GM12891 (cell line): ENCODE measurements at regions not wholly inside any gene's neighbourhood (a gene's known extent, or its start where the extent isn't known, plus 50 kb on each side); places are given as distances from the start of the nearest gene placed in this dataset.

ENCODE experiments used
- PAX5 ChIP-seq: IDR thresholded peaks from 2 replicates; pipeline ENCODE4 v1.6.1; 2011; ENCODE audit warnings: low read length, moderate library complexity, mild to moderate bottlenecking; ENCODE audit not compliant: insufficient read depth, severe bottlenecking
- POLR2A ChIP-seq: IDR thresholded peaks from 2 replicates; pipeline ENCODE4 v1.6.1; 2011; ENCODE audit warnings: low read depth, low read length, control low read depth
- POLR2AphosphoS5 ChIP-seq: IDR thresholded peaks from 2 replicates; pipeline ENCODE4 v1.6.1; 2011; ENCODE audit warnings: low read depth, low read length, control low read depth
- POU2F2 ChIP-seq: IDR thresholded peaks from 2 replicates; pipeline ENCODE4 v1.6.1; 2011; ENCODE audit warnings: low read depth, mild to moderate bottlenecking, control low read depth, low read length, moderate library complexity
- SPI1 ChIP-seq: IDR thresholded peaks from 2 replicates; pipeline ENCODE4 v1.6.1; 2011; ENCODE audit warnings: low read depth, low read length, control low read depth
- TAF1 ChIP-seq: IDR thresholded peaks from 2 replicates; pipeline ENCODE4 v1.6.1; 2011; ENCODE audit warnings: low read depth, low read length, control low read depth

- no peak for TF ChIP-seq POLR2AphosphoS5
- TF ChIP-seq POLR2A = no peak
- TF ChIP-seq TAF1 = no peak
- no peak for TF ChIP-seq POU2F2
- TF ChIP-seq PAX5 = no peak
- TF ChIP-seq SPI1 = no peak
Observed at GRCh38 chr2:88873620-88874019, 182.1 kb downstream of the RPIA start.
